Kidney capillary endothelial cell (primary cell): ENCODE measurements at regions not wholly inside any gene's neighbourhood (a gene's known extent, or its start where the extent isn't known, plus 50 kb on each side); places are given as distances from the start of the nearest gene placed in this dataset.

ENCODE experiments used
- DNase-seq: peaks from one replicate; pipeline ENCODE4 v3.0.0-alpha.2; 2018; ENCODE audit warnings: low spot score

DNA sequence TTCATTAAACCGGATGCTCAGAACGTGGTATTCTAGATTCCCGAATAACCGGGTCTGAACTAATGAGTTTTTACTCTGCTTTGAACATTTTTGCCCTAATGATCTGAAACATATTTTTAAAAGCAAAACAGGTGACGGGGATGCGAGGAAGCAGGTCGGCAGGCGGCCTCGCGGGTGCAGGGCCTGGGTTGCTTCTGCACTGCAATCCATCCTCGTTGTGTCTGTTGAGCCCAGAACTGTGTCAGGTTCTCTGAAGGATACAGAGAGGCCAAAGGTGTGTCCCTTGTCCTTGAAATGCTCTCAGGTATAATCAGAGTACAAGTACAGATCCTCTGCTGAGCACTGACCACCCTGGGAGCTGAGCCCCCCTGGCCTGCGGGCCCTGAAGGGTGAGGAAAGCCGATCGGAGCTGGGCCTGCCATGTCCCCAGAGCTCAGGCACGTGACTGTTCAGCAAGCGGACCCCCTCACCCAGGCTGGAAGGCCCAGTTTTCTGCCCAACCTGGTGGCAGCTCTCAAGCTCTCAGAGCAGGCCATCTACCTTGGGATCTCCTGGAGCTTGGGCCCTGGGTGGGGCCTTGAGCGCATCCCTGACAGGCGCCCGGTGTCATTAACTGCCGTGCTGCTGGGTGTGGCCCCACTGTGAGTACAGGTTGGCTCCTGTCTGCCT, 151.8 kb downstream of the OLFM1 start:
- DNase-seq, result no peak

DNA sequence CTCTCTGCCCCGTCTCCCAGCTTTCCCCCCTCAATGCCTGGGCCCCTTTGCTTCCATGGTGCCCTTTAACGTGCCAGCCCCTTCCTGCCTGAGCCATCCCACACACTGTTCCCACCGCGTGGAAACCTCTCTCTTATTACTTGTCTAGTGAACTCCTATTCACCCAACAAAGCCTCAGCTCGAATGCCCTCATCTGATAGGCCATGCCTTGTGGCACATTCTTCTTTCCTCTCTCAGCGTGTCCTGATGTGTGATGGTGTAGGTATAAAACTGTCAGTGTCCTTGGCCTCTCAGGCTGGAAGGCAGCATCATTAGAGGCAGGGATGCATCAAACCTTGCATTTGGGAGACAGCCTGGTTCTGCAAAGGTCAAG, 152.3 kb downstream of the OLFM1 start:
- DNase-seq, result no peak

DNA sequence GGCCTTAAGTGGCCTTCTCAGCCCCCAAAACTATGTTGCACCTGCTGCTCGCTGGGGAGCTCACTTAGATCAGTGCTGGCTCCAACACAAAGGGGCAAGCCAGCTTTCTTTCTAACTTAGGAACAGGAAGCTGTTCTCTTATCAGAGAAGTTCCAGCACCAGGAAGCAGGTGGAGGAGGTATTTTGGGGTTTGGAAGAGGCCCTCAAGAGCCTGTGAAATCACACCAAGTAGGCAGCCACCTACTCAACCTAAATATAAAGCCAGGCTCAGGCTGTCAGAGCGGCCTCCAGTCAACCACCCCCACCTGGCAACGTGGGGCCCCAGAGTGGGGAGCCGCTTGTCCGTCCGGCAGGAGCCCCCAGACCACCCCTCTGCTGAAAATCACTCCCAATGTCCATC, 152.8 kb downstream of the OLFM1 start:
- no peak for DNase-seq

DNA sequence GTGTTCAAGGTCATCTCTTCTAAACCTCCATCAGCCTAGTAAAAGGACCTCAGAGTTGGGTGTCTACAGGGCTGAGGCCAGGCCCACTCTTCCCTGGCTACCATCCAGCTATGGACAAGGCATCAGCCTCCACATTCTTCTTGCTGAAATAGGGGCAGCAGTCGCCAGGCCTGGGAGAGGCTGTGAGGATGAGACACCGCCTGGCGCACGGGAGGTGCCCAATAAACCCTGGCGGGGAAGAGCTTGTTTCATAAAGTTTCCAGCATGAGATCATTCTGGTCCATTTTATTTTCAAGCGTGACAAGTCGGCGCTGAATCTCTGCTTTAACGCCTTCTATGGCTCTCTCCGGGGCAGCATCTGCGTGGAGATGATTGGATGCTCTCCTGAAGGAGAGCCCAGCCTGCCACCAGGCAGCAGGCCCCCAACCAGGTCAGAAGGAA, 153.4 kb downstream of the OLFM1 start:
- DNase-seq, result no peak

DNA sequence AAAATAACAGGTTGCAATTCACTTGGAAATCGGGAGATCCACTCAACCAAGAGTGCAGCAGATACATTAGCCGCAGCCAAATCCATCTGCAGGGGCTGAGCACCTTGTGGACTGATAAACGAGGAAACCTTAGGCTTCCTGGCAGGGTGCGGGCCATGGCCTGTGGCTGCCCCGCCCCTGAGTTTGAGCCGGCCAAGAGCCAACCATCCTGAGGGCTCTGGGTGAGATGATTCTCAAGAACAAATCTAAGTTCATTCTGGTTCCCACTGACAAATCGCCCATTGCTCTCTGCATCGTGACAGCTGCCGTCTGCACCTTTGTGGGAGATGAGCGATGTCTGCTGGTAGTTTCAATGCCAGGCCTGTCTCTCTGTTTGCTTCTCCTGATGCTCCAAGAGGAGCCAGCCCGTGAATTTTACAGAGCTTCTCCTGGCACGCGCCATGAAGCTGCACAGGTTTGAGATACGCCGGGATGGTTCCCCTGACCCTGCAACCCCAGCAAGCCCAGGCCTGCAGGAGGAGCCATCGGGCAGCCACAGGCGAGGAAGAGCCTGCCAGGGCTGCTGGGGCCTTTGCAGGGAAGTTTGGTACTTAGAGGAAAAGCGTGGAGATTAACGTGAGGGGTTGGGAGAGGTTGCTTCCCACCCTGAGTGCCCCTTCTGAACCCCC, 154.0 kb downstream of the OLFM1 start:
- no peak for DNase-seq

DNA sequence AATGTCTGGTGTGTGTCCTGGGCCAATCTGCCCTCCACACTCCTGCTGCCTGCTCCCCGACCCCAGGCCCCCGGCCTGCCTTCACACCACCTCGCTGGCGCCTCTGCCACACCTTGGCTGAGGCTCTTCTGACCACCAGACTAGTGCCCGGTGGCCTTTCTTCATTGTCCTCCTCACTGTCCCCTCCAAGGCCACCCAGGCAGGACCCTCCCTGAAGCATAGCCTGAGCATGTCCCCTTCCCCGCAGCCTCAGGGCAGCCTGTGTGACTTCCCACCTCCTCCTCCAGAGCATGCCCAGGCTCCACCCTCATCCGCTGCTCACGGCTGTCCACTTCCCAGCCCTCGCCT, 154.6 kb downstream of the OLFM1 start:
- no peak for DNase-seq

DNA sequence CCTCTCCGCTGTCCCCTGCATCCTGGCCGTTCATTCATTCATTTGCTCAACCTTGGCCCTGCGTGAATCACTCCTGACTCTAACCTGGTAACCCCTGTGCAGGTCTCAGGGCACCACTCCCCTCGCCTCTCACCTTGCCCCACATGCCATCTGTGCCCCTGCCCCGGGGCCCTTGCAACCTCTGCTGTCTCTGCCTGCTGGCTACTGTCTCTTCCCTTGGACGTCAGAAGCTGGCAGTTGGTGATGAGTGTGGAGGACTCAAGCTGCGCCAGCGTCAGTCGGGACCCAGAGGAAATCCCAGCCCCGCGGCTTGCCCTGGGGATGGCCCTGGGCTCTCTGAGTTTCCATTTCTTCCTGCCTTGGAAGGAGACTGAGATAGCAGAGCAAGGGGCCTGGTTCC, 154.9 kb downstream of the OLFM1 start:
- DNase-seq, result no peak

DNA sequence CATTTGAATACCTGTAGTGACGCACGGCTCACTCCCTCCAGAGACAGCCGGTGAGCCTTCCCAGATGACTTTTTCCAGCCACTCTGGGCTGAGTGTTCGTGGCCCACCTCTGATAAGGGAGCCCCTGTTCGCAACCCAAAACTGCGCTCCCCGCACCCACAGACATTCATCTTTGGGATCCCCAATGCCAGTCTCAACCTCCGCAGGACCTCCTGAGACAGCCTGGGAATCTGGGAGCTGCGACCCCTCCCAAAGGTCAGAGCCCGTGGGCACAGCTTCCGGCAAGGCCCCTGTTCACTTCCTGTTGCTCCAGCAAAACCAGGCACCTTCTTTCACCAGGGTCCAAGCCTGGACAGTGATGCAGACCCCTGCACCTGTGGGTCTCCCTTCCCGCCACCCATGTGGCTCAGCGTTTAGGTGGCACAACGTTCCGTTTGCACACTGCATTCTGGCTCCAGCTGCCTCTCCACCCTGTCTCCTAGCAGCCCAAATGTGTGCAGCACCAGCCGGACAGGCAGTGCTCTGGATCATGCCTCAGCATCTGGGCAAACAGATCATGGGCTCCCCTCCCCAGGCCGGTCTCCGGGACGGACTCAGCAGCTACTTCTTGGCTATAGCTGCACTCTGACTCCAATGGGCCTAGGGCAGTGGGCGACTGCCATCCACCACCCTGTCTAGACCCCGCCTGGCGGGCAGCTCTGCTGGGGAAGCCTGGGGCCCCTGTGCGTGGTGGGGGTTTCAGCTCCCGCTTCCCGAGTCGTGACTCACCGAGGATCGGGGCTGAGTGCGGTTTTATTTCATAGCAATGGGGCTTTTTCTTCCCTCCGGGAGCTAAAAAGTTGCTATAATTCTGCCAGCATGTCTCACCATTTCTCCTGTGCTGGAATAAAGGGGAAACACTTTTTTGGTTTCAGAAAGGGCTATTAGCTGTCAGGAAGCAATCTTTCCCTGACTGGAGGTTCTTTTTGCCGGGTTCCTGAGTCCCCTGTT, 156.0 kb downstream of the OLFM1 start:
- DNase-seq, result no peak

DNA sequence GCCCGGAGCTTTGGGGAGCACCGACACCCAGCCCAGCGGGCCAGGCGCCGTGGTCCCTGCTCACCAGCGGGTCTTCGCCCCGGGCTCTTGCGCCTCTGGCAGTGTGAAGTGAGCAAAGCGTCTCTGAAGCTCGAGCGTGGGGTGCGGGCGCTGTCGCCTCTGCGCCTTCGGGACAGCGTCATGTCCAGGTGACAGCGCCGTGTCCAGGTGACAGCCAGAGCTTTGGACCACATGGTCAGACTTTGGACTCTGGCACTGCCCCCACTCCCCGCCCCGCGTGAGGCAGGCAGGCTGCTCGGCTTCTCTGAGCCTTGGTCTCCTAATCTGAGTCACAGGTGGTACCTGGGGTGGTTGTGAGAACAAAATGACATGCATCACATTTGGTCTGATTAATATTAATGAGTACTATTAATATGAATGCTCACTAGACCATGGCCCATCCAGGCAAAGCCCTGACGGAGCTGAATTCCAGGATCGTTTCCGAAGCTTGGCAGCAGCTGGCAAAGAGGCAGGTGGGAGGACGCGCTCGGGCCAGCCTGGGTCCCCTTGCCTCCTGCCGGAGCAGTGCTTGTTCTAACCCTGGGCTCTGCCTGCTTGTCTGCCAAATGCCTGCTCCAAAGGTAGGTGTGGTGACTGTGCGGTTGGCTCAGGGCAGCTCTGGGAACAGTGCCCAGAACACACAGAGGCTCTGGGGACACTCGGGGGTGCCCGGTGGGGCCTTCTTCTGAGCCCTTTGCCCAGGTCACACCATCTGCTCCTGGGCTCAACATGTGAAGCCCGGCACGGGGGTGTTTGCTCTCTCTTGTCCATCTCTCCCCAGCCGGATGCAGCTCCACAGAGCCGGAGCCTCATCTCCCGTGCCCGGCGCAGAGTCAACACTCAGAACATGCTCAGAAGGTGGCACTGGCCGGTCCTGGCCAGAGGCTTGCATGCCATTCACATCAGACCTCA, 157.1 kb downstream of the OLFM1 start:
- DNase-seq, result no peak

DNA sequence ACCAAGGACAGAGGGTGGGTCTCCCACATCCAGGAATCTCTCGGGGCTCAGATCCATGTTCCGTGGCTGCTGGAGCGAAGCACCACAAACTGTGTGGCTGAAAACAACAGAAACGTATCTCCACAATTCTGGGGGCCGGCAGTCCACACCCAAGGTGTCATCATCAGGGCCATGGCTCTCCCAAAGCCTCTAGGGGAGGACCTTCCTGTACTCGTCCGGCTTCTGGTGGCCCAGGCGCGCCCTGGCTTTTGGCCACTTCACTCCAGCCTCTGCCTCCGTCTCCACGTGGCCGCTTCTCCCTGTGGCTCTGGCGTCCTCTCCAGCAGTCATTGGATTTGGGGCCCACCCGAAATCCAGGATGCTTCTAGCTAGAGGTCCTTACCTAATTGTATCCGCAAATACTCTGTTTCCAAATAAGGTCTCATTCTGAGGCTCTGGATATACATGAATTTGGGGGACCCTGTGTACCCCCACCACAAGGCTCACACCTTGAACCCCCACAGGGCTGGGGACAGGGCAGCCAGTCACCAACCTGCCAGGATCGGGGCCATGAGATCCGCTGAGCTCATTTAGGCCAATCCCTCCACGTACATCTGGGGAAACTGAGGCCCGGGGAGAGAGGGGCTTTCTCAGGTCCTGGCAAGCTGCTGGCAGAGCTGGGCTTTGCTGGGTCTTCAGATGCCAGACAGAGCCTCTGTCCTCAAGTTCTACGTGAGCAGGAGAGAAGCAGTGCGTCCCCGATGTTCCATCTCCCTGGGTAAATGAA, 158.2 kb downstream of the OLFM1 start:
- no peak for DNase-seq

DNA sequence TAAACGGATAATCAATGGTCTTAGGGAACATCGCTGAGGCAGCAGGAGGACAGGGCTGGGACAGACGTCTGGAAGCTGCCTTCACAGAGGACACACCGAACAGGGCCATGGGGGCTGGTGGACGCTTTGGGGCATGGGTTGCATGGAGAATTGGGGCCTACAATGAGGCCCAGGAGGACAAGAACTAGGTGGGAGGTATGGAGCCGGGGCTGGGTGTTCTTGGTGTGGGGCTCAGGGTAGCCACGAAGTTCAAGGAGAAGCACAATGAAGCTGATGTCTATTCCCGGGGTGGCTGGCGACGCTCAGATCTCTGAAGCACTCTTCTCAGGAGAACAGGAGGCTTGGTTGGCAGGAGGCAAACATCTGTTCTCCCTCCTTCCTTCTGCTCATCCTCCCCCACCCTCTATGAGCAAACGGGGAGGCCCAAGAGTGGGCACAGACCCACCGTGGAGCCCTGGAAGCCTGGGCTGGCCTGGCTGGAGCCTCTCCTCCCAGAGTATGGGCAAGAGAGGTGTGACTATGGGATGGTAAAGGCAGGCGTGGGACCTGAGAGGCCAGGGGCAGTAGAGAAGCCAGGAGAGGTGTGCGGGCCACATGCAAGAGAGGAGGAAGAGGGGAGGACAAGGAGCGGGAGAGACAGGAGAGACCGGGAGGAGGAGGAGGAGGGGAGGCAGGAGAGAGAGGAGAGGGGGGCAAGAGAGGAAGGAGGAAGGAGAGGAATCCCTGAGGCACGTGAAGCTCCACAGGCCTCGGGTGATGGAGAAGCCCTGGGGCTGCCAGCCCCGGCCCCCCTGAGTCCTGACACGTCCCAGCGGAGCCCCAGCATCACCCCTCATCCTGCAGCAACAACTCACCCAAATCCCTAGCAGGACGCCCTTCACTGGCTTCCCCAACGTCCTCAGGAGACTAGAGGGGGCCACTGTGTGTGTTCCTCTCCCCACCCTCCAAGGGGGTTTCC, 159.1 kb downstream of the OLFM1 start:
- DNase-seq, result no peak

DNA sequence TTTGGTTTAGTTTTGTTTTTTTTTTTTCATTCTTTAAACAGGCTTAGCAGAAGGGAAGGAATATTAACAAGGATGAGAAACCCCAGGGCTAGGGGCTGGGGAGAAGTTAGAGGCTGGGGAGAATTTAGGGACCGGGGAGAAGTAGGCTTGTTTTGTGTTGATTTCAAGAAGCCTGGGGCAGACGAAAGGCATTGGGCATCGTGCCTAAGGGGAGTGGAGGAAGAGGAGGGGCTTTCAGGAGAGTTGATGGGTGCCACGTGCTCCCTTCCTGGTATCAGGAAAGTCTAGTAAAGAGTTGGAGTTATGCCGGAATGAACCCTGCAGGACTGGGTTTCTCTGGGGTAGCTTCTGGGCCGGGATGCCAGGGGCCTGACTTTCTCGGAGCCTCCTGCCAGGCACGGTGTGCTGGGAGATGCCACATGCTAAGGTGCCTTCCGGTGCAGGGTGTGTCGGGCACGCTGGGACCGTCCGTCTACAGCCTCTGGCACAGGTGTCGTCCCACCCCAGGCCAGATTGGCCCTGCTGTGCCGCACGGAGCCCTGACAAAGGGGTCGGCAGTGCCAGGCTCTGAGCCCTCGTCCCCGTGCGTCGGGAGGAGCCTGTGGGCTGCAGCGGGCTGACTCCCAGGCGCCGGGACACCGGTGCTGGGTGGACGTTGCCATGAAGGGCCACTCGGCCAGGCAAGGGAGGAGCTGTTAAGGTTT, 159.9 kb downstream of the OLFM1 start:
- DNase-seq, result no peak

DNA sequence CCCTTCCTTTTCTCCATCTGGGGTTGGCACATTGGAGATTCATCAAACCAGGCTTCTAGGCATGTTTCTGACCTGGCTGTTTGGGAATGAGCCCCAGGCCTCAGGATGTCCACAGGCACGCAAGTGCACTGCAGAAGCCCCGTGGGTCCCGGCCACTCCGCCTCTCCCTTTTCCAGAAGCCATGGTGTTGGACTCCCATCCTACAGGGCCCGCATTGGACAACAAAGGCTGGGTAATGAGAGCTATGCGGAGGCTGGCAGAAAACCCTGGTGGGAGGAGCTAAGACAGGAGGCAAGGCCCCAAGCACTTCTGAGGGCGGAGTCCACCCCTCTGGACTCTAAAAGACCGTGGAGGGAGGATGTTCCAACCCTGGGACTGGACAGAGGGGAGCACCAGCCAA, 160.6 kb downstream of the OLFM1 start:
- no peak for DNase-seq

DNA sequence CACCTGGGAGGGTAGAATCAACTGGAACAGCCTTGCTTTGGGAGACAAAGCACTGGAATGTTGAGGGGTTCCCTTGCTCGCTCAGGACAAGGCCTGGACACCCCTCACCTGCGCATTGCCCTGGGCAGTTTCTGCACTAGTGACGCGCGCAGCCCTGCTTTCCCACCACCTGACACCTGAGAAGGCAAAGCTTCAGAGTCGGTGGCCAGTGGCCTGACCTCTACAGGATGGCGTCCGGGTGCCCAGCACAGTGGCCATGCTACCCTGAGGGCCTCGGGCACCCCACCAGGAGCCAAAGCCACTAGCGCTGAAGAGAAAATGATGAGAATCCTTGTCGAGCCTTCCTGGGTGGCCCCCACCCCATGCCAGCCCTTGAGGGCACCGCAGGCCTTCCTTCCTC, 161.3 kb downstream of the OLFM1 start:
- no peak for DNase-seq

DNA sequence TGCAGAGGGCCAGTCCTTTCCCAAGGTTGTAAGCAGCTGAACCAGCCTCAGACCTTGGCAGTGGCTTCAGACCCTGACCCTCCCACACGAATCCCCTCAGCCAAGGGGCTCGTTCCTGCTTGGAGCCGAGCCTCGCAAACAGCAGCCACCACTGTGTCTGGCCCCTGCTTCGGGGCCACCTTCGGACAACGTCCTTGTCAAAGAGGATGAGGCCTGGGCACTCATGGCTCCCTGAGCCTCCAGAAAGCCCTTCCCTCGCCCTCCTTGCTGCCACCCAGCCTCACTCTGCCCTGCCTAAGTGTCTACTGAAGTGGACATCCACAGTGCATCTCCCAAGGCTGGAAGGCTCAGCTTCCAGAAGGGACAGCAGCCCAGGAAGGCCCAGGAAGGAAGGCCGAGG, 161.7 kb downstream of the OLFM1 start:
- DNase-seq, result no peak

DNA sequence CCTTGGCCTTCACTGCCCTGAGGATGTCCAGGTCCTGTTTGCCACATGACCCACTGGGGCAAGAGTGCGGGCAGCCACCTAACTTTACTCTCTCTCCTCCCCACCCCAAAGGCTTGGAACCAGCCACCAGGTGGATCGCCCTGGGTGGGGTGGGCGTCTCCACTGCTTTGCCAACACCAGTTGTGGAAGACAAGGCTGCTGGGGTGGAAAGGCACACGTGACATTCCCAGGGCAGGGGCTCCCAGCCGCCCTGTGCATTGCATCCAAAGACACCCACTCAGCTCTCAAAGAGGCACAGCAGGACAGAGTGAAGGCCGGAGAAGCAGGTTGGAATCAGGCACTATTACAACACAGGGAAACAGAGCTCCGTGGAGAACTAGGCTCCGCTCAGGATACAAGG, 162.2 kb downstream of the OLFM1 start:
- no peak for DNase-seq

DNA sequence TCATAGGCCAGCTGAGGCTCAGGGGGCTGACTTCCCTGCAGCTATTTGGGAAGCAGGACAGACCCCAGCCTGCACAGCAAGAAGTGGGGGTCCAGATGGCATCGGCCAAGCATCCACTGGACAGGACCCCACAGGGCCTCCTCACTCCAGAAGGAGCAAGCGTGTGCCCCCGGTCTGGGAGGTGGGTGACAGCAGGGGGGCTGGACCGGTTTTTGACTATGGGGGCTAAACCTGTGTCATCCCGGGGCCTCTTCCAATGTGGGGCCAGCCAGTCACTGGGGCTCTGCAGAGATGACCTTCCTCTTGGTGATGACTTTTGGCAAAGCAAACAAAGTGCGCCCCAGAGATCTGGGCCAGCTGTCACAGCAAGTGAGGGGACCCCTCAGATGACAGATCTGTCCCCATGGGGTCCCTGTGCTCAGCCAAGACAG, 163.9 kb downstream of the OLFM1 start:
- DNase-seq, result no peak

DNA sequence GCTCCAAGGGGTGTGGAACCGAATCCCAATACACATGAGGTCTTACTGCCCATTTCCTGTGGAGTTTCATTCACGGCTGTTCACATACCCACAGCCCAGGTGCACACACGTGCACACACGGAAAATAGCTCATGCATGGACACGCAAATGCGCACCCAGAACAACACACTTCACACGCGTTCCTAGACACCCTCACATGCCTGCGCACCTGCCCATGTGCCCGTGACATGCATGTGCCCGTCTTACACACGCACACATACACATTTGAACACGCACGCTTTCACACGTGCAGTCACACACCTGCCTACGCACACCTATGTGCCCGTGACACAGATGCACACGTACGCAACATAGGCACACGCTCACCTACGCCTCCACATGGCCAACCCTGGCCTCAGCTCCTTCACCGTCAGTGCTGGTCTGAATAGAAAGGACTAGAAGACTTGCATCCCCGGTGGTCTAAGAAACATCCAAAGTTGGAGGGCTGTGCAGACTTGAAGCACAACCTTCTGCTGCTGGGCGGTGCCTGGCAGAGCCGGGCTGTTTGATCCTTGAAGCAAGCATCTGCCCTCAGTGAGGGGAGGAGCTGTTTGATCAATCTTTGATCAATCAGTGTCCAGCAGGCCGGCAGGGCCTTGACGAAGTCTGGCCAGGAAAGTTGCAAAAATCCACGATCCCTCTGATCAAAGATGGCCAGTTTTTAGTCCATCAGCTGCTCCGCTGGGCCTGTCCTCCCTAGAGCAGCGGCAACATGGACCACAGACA, 164.7 kb downstream of the OLFM1 start:
- DNase-seq, result no peak

DNA sequence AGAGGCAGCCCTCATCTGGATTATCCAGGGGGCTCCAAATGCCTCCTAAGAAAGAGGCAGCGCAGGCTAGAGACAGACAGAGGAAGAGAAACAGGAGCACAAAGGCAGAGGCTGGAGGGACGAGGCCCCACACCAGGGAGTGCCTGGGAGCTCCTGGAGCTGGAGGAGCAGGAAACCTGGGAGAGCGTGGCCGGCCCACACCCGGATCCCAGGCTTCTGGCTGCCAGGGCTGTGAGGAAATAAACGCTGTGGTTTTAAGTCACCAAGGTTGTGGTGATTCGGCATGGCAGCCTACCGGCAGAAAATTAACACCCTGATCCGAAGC, 165.5 kb downstream of the OLFM1 start:
- DNase-seq, result no peak
